B cell (primary cell): ENCODE measurements at regions not wholly inside any gene's neighbourhood (a gene's known extent, or its start where the extent isn't known, plus 50 kb on each side); places are given as distances from the start of the nearest gene placed in this dataset.

Experiments used
- ATAC-seq: fragments of 200-7000 bp; cut with Tn5 transposase; one replicate; pipeline ENCODE4 v1.10.0; 2021; ENCODE audit warnings: low read depth, mild to moderate bottlenecking, moderate number of reproducible peaks, moderate library complexity
- CTCF ChIA-PET: fragments of 350-600 bp; sonication (Branson Sonifier 250); formaldehyde crosslinking; loops from one replicate; lab custom pipeline; 2021; ENCODE audit warnings: antibody characterized with exemption, inconsistent platforms; lab: Charles Lee
- POLR2A ChIA-PET: fragments of 350-600 bp; sonication (Branson Sonifier 250); formaldehyde crosslinking; loops from one replicate; lab custom pipeline; 2021; ENCODE audit warnings: antibody characterized with exemption; lab: Charles Lee
- DNase-seq: peaks from one replicate; pipeline ENCODE4 v3.0.0; 2013
- H2AFZ ChIP-seq: 2 replicates; pipeline ENCODE4 v1.6.1; 2012; ENCODE audit warnings: mild to moderate bottlenecking, low read depth, low read length; ENCODE audit not compliant: insufficient read depth, poor library complexity, severe bottlenecking
- H3K27ac ChIP-seq, 2 donors: 1 replicate in 1 of 2; 2 replicates in 1 of 2; pipeline ENCODE4 v1.5.1; 2012 to 2013; ENCODE audit warnings: low read length in 2 of 2, mild to moderate bottlenecking in 2 of 2, moderate library complexity in 1 of 2
- H3K27me3 ChIP-seq, 4 experiments: fragments of 200-600 bp in 1 of 4; sonication (generic) in 1 of 4; replicated peaks in 1 of 4; 1 replicate in 2 of 4; 2 replicates in 2 of 4; pipeline versions ENCODE4 v1.6.1 to v1.7.0; 2013 to 2016; ENCODE audit warnings: low read length in 3 of 4, mild to moderate bottlenecking in 2 of 4, mixed read lengths in 1 of 4, moderate library complexity in 1 of 4; ENCODE audit not compliant: insufficient read depth in 4 of 4, control insufficient read depth in 3 of 4; ENCODE audit errors: control extremely low read depth in 1 of 4
- H3K36me3 ChIP-seq, 2 experiments: replicated peaks in 1 of 2; 1 replicate in 1 of 2; 2 replicates in 1 of 2; pipeline versions ENCODE4 v1.6.1 to v1.7.1; 2013; ENCODE audit warnings: low read length in 1 of 2; ENCODE audit not compliant: insufficient read depth in 2 of 2, control insufficient read depth in 1 of 2; ENCODE audit errors: control extremely low read depth in 1 of 2, extremely low read depth in 1 of 2
- H3K4me1 ChIP-seq, 2 donors: fragments of 200-600 bp in 1 of 2; sonication (generic) in 1 of 2; 1 replicate in 1 of 2; 2 replicates in 1 of 2; pipeline versions ENCODE4 v1.5.1 to v1.6.1; 2013 to 2017; ENCODE audit warnings: low read length in 2 of 2; ENCODE audit not compliant: control insufficient read depth in 2 of 2, insufficient read depth in 2 of 2
- H3K4me2 ChIP-seq: replicated peaks from 2 replicates; pipeline ENCODE3; 2012; ENCODE audit warnings: mild to moderate bottlenecking, low read depth, low read length; ENCODE audit not compliant: poor library complexity, severe bottlenecking
- H3K4me3 ChIP-seq, 5 experiments: fragments of 200-600 bp in 1 of 5; sonication (generic) in 1 of 5; 1 replicate in 3 of 5; 2 replicates in 2 of 5; pipeline versions ENCODE4 v1.5.1 to v1.7.0; 2011 to 2016; ENCODE audit warnings: low read length in 4 of 5, mild to moderate bottlenecking in 4 of 5, low read depth in 2 of 5, control low read depth in 1 of 5, moderate library complexity in 1 of 5; ENCODE audit not compliant: insufficient read depth in 1 of 5; ENCODE audit errors: control extremely low read depth in 1 of 5, extremely low read depth in 1 of 5
- H3K79me2 ChIP-seq: fragments of 200-600 bp; sonication (generic); one replicate; pipeline ENCODE4 v1.6.0; 2016; ENCODE audit warnings: low read length; ENCODE audit not compliant: control insufficient read depth, insufficient read depth
- H3K9ac ChIP-seq: fragments of 200-600 bp; sonication (generic); 2 replicates; pipeline ENCODE4 v1.6.1; 2017; ENCODE audit warnings: mild to moderate bottlenecking, low read length, moderate library complexity
- H3K9me3 ChIP-seq, 3 donors: one replicate each; pipeline versions ENCODE4 v1.6.1 to v1.7.1; 2013; ENCODE audit warnings: low read length in 2 of 3; ENCODE audit not compliant: control insufficient read depth in 2 of 3, insufficient read depth in 1 of 3; ENCODE audit errors: control extremely low read depth in 1 of 3
- H4K20me1 ChIP-seq: 2 replicates; pipeline ENCODE4 v1.6.0; 2012; ENCODE audit warnings: mild to moderate bottlenecking, low read length; ENCODE audit not compliant: insufficient read depth, control insufficient read depth, poor library complexity, severe bottlenecking
- H3K27ac Mint-ChIP-seq: one replicate; pipeline ENCODE4 v1.8.0; 2021; ENCODE audit warnings: mixed read lengths
- H3K27me3 Mint-ChIP-seq: one replicate; pipeline ENCODE4 v1.8.0; 2021; ENCODE audit warnings: mixed read lengths
- H3K4me1 Mint-ChIP-seq: one replicate; pipeline ENCODE4 v1.8.0; 2021; ENCODE audit warnings: mixed read lengths
- H3K4me3 Mint-ChIP-seq: one replicate; pipeline ENCODE4 v1.8.0; 2021; ENCODE audit warnings: mixed read lengths
- H3K9me3 Mint-ChIP-seq: one replicate; pipeline ENCODE4 v1.8.0; 2022; ENCODE audit warnings: mixed read lengths; ENCODE audit not compliant: insufficient read depth
- CTCF ChIP-seq: fragments of 200-600 bp; IDR thresholded peaks from one replicate; pipeline ENCODE4 v1.8.0; 2022; ENCODE audit warnings: antibody characterized with exemption, mild to moderate bottlenecking
- EZH2 ChIP-seq: IDR thresholded peaks from 2 replicates; pipeline ENCODE4 v1.6.1; 2012; ENCODE audit warnings: borderline replicate concordance, low read depth, mild to moderate bottlenecking, moderate library complexity, low read length; ENCODE audit not compliant: insufficient read depth, poor library complexity, severe bottlenecking
- WGBS: methylation state at CpG from one replicate; pipeline ENCODE4 v1.1.5; 2013; ENCODE audit warnings: missing lambda C conversion rate; ENCODE audit not compliant: insufficient coverage; 5-methylcytosine and 5-hydroxymethylcytosine counted together
- intact Hi-C: fragments of 100-400 bp; cut with micrococcal nuclease; formaldehyde crosslinking; loops from one replicate; pipeline ENCODE4 v1.10.0; 2022

DNA sequence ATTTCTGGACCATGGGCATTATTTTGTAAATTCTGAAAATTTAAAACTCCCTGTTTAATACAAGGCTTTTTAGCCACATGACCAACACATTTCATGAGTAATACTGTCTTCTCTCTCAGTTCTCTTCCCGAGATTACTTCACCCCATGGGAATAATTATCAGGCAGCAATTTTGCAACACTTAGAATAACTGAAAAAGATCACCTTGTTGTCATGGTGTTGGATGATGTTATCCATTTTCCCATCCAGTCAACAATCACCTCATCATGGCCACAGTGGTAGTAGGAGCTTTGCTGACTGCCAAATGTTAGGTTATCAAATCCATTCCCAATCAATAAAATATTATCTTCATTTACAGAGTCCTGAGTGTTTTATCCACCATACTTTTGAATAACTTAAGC is 354.9 kb upstream of the ISL1 start:
- CTCF ChIA-PET = no interaction called here

GRCh38 chr5:51033215-51033614 is 350.0 kb upstream of the ISL1 start:
- Mint-ChIP-seq H3K9me3 (no peaks in the 10 kb centered on the region), H3K4me3 (no peak overlapping the region), H3K4me1 (no peaks in the 10 kb centered on the region), H3K27ac (no peak overlapping the region), H3K27me3 (no peaks in the 10 kb centered on the region)
- CTCF ChIA-PET = no interaction called here
- no peaks in the 10 kb centered on the region for H3K9me3 ChIP-seq
- no peak overlapping the region for H3K4me2 ChIP-seq
- H4K20me1 ChIP-seq = no peaks in the 10 kb centered on the region
- POLR2A ChIA-PET = no interaction called here
- no peaks in the 10 kb centered on the region for H3K27me3 ChIP-seq
- H3K36me3 ChIP-seq = no peaks in the 10 kb centered on the region
- no peaks in the 10 kb centered on the region for H3K79me2 ChIP-seq
- no peaks in the 10 kb centered on the region for H3K4me1 ChIP-seq
- TF ChIP-seq EZH2 (no peak), CTCF (no peak)
- no peak overlapping the region for H3K9ac ChIP-seq
- H2AFZ ChIP-seq = no peak overlapping the region
- WGBS = 94% methylated on average over 4 of the region's 4 CpGs
- ATAC-seq (no peak), DNase-seq (no peak)
- H3K27ac ChIP-seq = no peak overlapping the region
- intact Hi-C loops = no loop called here
- no peak overlapping the region for H3K4me3 ChIP-seq

More for the DNA sequence above, 354.9 kb upstream of the ISL1 start:
- Histone ChIP-seq H3K27ac (no peak overlapping the region), H3K9ac (no peak overlapping the region), H4K20me1 (no peaks in the 10 kb centered on the region), H3K4me1 (no peaks in the 10 kb centered on the region), H3K27me3 (no peaks in the 10 kb centered on the region), H3K9me3 (no peaks in the 10 kb centered on the region), H3K79me2 (no peaks in the 10 kb centered on the region), H3K36me3 (no peaks in the 10 kb centered on the region), H2AFZ (no peak overlapping the region), H3K4me2 (no peak overlapping the region), H3K4me3 (no peak overlapping the region)
- intact Hi-C loops = no loop called here
- H3K4me1 Mint-ChIP-seq = no peaks in the 10 kb centered on the region
- H3K4me3 Mint-ChIP-seq = no peak overlapping the region
- H3K27me3 Mint-ChIP-seq = no peaks in the 10 kb centered on the region
- no peak overlapping the region for H3K27ac Mint-ChIP-seq
- peaks cover 3% of the 10 kb centered on the region for H3K9me3 Mint-ChIP-seq
- no peak for DNase-seq
- ATAC-seq = no peak
- TF ChIP-seq EZH2 = no peak
- POLR2A ChIA-PET = no interaction called here
- no CpG with 5 or more reads among the region's 1 CpG for WGBS
